A673 (cell line): ENCODE measurements at regions not wholly inside any gene's neighbourhood (a gene's known extent, or its start where the extent isn't known, plus 50 kb on each side); places are given as distances from the start of the nearest gene placed in this dataset.

ENCODE experiments used
- BruUV-seq: library from RNA; stranded (reverse); fragments of 400-500 nt; replicated peaks from 2 replicates; lab custom pipeline; 2021; lab: Mats Ljungman, UMichigan
- CTCF ChIA-PET: fragments of 300-600 bp; sonication (Branson Sonifier 250); formaldehyde crosslinking; loops from one replicate; lab custom pipeline; 2022; ENCODE audit warnings: antibody characterized with exemption; lab: Charles Lee
- POLR2A ChIA-PET: fragments of 300-600 bp; sonication (Branson Sonifier 250); formaldehyde crosslinking; loops from one replicate; lab custom pipeline; 2022; ENCODE audit warnings: antibody characterized with exemption; ENCODE audit not compliant: low non-redundant PET; lab: Charles Lee
- DNase-seq: peaks from one replicate; pipeline ENCODE4 v3.0.0-alpha.2; 2015; ENCODE audit warnings: low spot score
- H3K27ac ChIP-seq: fragments of 200-600 bp; sonication (generic); 2 replicates; pipeline ENCODE4 v1.5.1; 2016; ENCODE audit warnings: mixed run types, low read depth, mild to moderate bottlenecking, mixed read lengths, antibody characterized with exemption, low read length; ENCODE audit not compliant: poor library complexity, severe bottlenecking
- H3K27me3 ChIP-seq: fragments of 200-600 bp; sonication (generic); replicated peaks from 2 replicates; pipeline ENCODE4 v1.6.1; 2017; ENCODE audit warnings: mixed run types, low read depth, mild to moderate bottlenecking, mixed read lengths, antibody characterized with exemption, low read length; ENCODE audit not compliant: insufficient read depth, poor library complexity
- H3K36me3 ChIP-seq: fragments of 200-600 bp; sonication (generic); 2 replicates; pipeline ENCODE4 v1.6.1; 2016; ENCODE audit warnings: mixed run types, mild to moderate bottlenecking, mixed read lengths, antibody characterized with exemption, low read length; ENCODE audit not compliant: insufficient read depth, poor library complexity, severe bottlenecking
- H3K4me1 ChIP-seq: fragments of 200-600 bp; sonication (generic); 2 replicates; pipeline ENCODE4 v1.6.1; 2017; ENCODE audit warnings: mixed run types, mild to moderate bottlenecking, mixed read lengths, antibody characterized with exemption, low read length; ENCODE audit not compliant: insufficient read depth, poor library complexity, severe bottlenecking
- H3K4me3 ChIP-seq: fragments of 200-600 bp; sonication (generic); 2 replicates; pipeline ENCODE4 v1.5.1; 2016; ENCODE audit warnings: low read depth, mixed run types, mild to moderate bottlenecking, mixed read lengths, low read length; ENCODE audit not compliant: poor library complexity, severe bottlenecking
- H3K9me3 ChIP-seq: fragments of 200-600 bp; sonication (generic); 2 replicates; pipeline ENCODE4 v1.6.1; 2016; ENCODE audit warnings: mixed run types, low read depth, mild to moderate bottlenecking, mixed read lengths, antibody characterized with exemption, low read length; ENCODE audit not compliant: poor library complexity, severe bottlenecking
- EZH2 ChIP-seq: fragments of 200-600 bp; sonication (generic); IDR thresholded peaks from 2 replicates; pipeline ENCODE4 v1.6.1; 2017; ENCODE audit warnings: borderline replicate concordance, low read depth, mild to moderate bottlenecking, mixed read lengths, antibody characterized with exemption, low read length; ENCODE audit not compliant: poor library complexity, severe bottlenecking
- intact Hi-C: fragments of 100-400 bp; cut with micrococcal nuclease; formaldehyde crosslinking; loops from one replicate; pipeline ENCODE4 v1.10.0; 2022; ENCODE audit not compliant: unreplicated experiment
- TF ChIP-seq, protein P1 (sequence below): fragments of 300-800, 200-600 bp; sonication (generic); conservative IDR thresholded peaks from 2 replicates; pipeline ENCODE4 v1.5.1; 2017; ENCODE audit warnings: low read depth, mild to moderate bottlenecking, antibody characterized with exemption, low read length, moderate library complexity, mixed read lengths

GRCh38 chr15:29945943-29946596, 123.8 kb upstream of the TJP1 start:
- intact Hi-C loops, result no loop called here
- BruUV-seq, result no TSS peak
- no peaks in the 10 kb centered on the region for H3K27me3 ChIP-seq
- H3K9me3 ChIP-seq, result no peaks in the 10 kb centered on the region
- no peak overlapping the region for H3K27ac ChIP-seq
- POLR2A ChIA-PET, result no interaction called here
- no peak for DNase-seq
- no peak for TF ChIP-seq EZH2
- TF ChIP-seq, protein P1, sequence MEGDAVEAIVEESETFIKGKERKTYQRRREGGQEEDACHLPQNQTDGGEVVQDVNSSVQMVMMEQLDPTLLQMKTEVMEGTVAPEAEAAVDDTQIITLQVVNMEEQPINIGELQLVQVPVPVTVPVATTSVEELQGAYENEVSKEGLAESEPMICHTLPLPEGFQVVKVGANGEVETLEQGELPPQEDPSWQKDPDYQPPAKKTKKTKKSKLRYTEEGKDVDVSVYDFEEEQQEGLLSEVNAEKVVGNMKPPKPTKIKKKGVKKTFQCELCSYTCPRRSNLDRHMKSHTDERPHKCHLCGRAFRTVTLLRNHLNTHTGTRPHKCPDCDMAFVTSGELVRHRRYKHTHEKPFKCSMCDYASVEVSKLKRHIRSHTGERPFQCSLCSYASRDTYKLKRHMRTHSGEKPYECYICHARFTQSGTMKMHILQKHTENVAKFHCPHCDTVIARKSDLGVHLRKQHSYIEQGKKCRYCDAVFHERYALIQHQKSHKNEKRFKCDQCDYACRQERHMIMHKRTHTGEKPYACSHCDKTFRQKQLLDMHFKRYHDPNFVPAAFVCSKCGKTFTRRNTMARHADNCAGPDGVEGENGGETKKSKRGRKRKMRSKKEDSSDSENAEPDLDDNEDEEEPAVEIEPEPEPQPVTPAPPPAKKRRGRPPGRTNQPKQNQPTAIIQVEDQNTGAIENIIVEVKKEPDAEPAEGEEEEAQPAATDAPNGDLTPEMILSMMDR, result no peak
- H3K4me1 ChIP-seq, result no peaks in the 10 kb centered on the region
- H3K36me3 ChIP-seq, result no peaks in the 10 kb centered on the region
- CTCF ChIA-PET, result no interaction called here
- H3K4me3 ChIP-seq, result no peak overlapping the region

DNA sequence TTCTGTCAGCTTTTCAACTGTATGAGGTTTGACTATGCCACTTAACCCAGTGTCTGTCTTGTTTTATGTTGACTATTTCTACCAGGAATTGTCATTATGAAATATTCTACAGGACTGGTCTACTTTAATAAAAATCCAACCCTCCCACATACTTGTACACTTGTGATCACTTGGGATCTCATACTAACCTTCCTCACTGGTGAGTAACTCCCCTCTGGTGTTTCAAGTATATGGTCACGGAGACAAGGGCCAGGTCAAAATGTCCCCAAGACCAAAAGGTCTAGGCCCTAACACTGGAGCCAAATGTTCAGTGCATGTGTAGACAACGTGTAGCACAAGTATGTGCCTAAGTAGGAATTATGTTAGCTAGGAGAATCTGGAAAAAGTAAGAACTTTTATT, 122.7 kb upstream of the TJP1 start:
- no peak overlapping the region for H3K4me3 ChIP-seq
- POLR2A ChIA-PET, result no interaction called here
- H3K9me3 ChIP-seq, result no peaks in the 10 kb centered on the region
- CTCF ChIA-PET, result no interaction called here
- H3K36me3 ChIP-seq, result no peaks in the 10 kb centered on the region
- H3K27ac ChIP-seq, result no peak overlapping the region
- H3K27me3 ChIP-seq, result no peaks in the 10 kb centered on the region
- no peak for DNase-seq
- intact Hi-C loops, result no loop called here
- H3K4me1 ChIP-seq, result no peaks in the 10 kb centered on the region
- no peak for TF ChIP-seq EZH2
- TF ChIP-seq, protein P1, result no peak
- no TSS peak for BruUV-seq

DNA sequence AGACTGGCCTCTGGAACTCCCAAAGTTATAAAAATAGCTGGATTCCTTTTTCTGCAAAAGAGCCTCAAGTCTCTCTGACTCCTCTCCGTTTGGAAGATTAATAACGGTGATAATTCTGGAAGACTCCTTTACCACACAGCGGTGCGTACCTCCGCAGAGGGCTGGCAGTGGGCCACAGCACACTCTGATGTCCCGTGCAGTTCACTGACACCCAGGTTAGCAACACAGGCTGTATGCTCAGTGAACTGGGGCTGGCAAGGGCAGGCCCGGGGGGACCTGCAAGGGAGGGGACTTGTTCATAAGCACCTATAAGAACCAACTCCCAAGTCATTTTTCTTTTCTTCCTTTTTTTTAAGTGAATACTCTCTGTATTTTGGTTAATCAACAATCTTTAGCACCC, 120.3 kb upstream of the TJP1 start:
- no TSS peak for BruUV-seq
- POLR2A ChIA-PET, result no interaction called here
- CTCF ChIA-PET, result interaction anchor here (0.6 kb wide), 1 partner anchor 45 kb away, joined by 5 read pairs; no protein-coding TSS in a partner anchor
- intact Hi-C loops, result no loop called here
- DNase-seq, result no peak
- no peaks in the 10 kb centered on the region for H3K4me1 ChIP-seq
- no peaks in the 10 kb centered on the region for H3K9me3 ChIP-seq
- H3K27me3 ChIP-seq, result no peaks in the 10 kb centered on the region
- no peak overlapping the region for H3K4me3 ChIP-seq
- no peak for TF ChIP-seq EZH2
- TF ChIP-seq, protein P1, result no peak
- H3K27ac ChIP-seq, result no peak overlapping the region
- H3K36me3 ChIP-seq, result no peaks in the 10 kb centered on the region
